B cell (primary cell): ENCODE measurements at regions not wholly inside any gene's neighbourhood (a gene's known extent, or its start where the extent isn't known, plus 50 kb on each side); places are given as distances from the start of the nearest gene placed in this dataset.
"Not testable (repeated sequence)": the region's sequence is repeated elsewhere in the genome, so short reads cannot be mapped to it uniquely, and the experiment has no call there.

ENCODE experiments used
- CTCF ChIP-seq: fragments of 200-600 bp; IDR thresholded peaks from one replicate; pipeline ENCODE4 v1.8.0; 2022; ENCODE audit warnings: antibody characterized with exemption, mild to moderate bottlenecking
- EZH2 ChIP-seq: IDR thresholded peaks from 2 replicates; pipeline ENCODE4 v1.6.1; 2012; ENCODE audit warnings: borderline replicate concordance, low read depth, mild to moderate bottlenecking, moderate library complexity, low read length; ENCODE audit not compliant: insufficient read depth, poor library complexity, severe bottlenecking

DNA sequence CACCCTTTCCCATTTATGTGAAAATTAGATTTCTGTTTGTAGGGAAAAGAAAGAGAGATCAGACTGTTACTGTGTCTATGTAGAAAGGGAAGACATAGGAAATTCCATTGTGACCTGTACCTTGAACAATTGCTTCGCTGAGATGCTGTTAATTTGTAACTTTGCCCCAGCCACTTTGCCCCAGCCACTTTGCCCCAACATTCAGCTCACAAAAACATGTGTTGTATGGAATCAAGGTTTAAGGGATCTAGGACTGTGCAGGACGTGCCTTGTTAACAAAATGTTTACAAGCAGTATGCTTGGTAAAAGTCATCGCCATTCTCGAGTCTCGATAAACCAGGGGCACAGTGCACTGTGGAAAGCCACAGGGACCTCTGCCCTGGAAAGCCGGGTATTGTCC is 193.5 kb downstream of the CCDC74A start:
- not testable (repeated sequence) for TF ChIP-seq CTCF, EZH2
